ENCODE measurements at regions not wholly inside any gene's neighbourhood (a gene's known extent, or its start where the extent isn't known, plus 50 kb on each side); places are given as distances from the start of the nearest gene placed in this dataset.

DNA sequence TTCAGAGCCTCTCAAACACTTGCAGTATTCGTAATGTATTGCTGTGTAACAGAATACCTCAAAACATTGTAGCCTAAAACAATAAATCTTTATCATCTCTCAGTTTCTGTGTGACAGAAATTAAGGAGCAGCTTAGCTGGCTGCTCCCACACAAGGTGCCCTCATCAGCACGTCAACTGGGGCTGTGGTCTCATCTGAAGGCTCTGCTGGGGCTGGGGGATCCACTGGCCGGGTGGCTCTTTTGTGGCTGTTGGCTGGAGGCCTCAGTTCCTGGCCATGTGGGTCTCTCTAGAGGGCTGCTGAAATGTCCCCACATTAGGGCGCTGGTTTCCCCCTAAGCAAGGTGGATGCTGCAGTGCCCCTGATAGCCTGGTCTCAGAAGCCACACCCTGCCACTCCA, 113.4 kb upstream of the CIBAR2 start:
- Histone ChIP-seq H3K4me1 (ENCODE audit: control insufficient read depth, extremely low read depth, insufficient read depth, low read length) (no peaks in the 10 kb centered on the region), H3K4me3 (ENCODE audit: control insufficient read depth in 2 of 3, extremely low read depth in 1 of 3, insufficient read depth in 2 of 3, low read depth in 1 of 3, low read length in 3 of 3) (no peak overlapping the region), H3K9me3 (ENCODE audit: control insufficient read depth, low read depth, low read length) (no peaks in the 10 kb centered on the region), H3K4me2 (ENCODE audit: control insufficient read depth, extremely low read depth, insufficient read depth, low read depth, low read length) (no peak overlapping the region), H2AFZ (ENCODE audit: control insufficient read depth, low read length) (no peak overlapping the region), H3K9me1 (ENCODE audit: control insufficient read depth, extremely low read depth, insufficient read depth, low read length) (no peaks in the 10 kb centered on the region), H3K79me2 (ENCODE audit: control insufficient read depth, insufficient read depth, low read length) (no peaks in the 10 kb centered on the region), H4K20me1 (ENCODE audit: control insufficient read depth, extremely low read depth, insufficient read depth, low read length) (no peaks in the 10 kb centered on the region), H3K27ac (ENCODE audit: control insufficient read depth, insufficient read depth, low read length) (no peak overlapping the region), H3K9ac (ENCODE audit: control insufficient read depth, extremely low read depth, insufficient read depth, low read length) (no peak overlapping the region), H3K36me3 (ENCODE audit: control insufficient read depth in 2 of 2, extremely low read depth in 1 of 2, insufficient read depth in 2 of 2, low read length in 2 of 2) (no peaks in the 10 kb centered on the region), H3K27me3 (ENCODE audit: control insufficient read depth, extremely low read depth, insufficient read depth, low read length) (no peaks in the 10 kb centered on the region)
- FAIRE-seq (no peak), DNase-seq (ENCODE audit: low read depth, low spot score) (no peak)
- TF ChIP-seq, protein P1, sequence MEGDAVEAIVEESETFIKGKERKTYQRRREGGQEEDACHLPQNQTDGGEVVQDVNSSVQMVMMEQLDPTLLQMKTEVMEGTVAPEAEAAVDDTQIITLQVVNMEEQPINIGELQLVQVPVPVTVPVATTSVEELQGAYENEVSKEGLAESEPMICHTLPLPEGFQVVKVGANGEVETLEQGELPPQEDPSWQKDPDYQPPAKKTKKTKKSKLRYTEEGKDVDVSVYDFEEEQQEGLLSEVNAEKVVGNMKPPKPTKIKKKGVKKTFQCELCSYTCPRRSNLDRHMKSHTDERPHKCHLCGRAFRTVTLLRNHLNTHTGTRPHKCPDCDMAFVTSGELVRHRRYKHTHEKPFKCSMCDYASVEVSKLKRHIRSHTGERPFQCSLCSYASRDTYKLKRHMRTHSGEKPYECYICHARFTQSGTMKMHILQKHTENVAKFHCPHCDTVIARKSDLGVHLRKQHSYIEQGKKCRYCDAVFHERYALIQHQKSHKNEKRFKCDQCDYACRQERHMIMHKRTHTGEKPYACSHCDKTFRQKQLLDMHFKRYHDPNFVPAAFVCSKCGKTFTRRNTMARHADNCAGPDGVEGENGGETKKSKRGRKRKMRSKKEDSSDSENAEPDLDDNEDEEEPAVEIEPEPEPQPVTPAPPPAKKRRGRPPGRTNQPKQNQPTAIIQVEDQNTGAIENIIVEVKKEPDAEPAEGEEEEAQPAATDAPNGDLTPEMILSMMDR (optimal IDR thresholded peaks at IDR 0.05 in 1 of 3, IDR thresholded peaks at IDR 0.05 in 1 of 3, conservative IDR thresholded peaks at IDR 0.05 in 1 of 3; ENCODE audit: extremely low read depth in 1 of 3, insufficient read depth in 2 of 3, low read length in 3 of 3) = no peak
- no peak for TF ChIP-seq EZH2 (IDR thresholded peaks at IDR 0.05; ENCODE audit: low read length)
- dilution Hi-C loops (cut with MboI; ENCODE audit: extremely low pct_ligation_motif_present, low sequenced_read_pairs) = no loop called here

DNA sequence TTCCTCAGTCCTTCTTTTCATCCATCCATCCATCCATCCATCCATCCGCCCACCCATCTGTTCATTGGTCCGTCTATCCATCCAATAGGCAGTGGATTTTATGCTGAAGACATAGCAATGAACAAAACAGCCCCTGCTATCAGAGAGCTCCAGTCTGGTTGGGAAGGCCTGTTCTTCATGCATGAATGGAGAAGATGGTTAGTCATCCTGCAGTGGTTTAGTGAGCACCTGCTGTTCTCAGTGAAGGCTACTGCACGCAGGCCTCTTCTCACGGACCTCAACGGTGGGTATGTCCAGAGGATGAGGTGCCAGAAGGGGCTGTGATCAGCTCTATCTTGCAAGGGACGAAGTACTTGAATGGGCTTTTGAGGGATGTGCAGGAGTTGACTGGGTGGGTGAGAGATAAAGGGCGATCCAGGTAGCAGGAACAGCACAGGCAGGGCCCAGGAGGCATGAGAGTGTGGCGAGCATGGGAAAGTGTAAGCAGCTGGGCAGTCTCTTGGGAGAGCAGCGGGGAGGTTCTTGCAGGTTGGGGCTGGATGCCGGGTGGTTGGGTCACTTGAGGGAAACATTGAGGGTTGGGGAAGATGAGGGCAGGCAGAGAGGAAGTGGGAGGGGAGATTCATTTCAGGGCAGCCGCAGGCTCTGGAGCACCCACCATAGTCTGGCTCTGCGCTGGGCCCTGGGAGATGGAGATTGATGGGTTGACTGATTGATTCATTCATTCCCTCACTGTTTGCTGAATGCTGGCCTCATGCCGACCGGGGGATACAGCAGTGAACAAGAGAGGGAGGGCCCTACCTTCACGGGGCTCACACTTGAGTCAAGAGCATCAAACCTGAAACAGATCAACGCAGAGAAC, 115.0 kb upstream of the CIBAR2 start:
- Histone ChIP-seq H3K4me2 (ENCODE audit: control insufficient read depth, extremely low read depth, insufficient read depth, low read depth, low read length) (no peak overlapping the region), H3K27me3 (ENCODE audit: control insufficient read depth, extremely low read depth, insufficient read depth, low read length) (peaks cover 2% of the 10 kb centered on the region), H3K27ac (ENCODE audit: control insufficient read depth, insufficient read depth, low read length) (no peak overlapping the region), H3K4me3 (ENCODE audit: control insufficient read depth in 2 of 3, extremely low read depth in 1 of 3, insufficient read depth in 2 of 3, low read depth in 1 of 3, low read length in 3 of 3) (no peak overlapping the region), H3K79me2 (ENCODE audit: control insufficient read depth, insufficient read depth, low read length) (no peaks in the 10 kb centered on the region), H3K9me1 (ENCODE audit: control insufficient read depth, extremely low read depth, insufficient read depth, low read length) (no peaks in the 10 kb centered on the region), H2AFZ (ENCODE audit: control insufficient read depth, low read length) (no peak overlapping the region), H3K4me1 (ENCODE audit: control insufficient read depth, extremely low read depth, insufficient read depth, low read length) (no peaks in the 10 kb centered on the region), H3K9ac (ENCODE audit: control insufficient read depth, extremely low read depth, insufficient read depth, low read length) (no peak overlapping the region), H3K36me3 (ENCODE audit: control insufficient read depth in 2 of 2, extremely low read depth in 1 of 2, insufficient read depth in 2 of 2, low read length in 2 of 2) (no peaks in the 10 kb centered on the region), H3K9me3 (ENCODE audit: control insufficient read depth, low read depth, low read length) (no peaks in the 10 kb centered on the region), H4K20me1 (ENCODE audit: control insufficient read depth, extremely low read depth, insufficient read depth, low read length) (no peaks in the 10 kb centered on the region)
- TF ChIP-seq, protein P1 (optimal IDR thresholded peaks at IDR 0.05 in 1 of 3, IDR thresholded peaks at IDR 0.05 in 1 of 3, conservative IDR thresholded peaks at IDR 0.05 in 1 of 3; ENCODE audit: extremely low read depth in 1 of 3, insufficient read depth in 2 of 3, low read length in 3 of 3) = no peak
- no peak for TF ChIP-seq EZH2 (IDR thresholded peaks at IDR 0.05; ENCODE audit: low read length)
- dilution Hi-C loops (cut with MboI; ENCODE audit: extremely low pct_ligation_motif_present, low sequenced_read_pairs) = no loop called here
- DNase-seq (ENCODE audit: low read depth, low spot score) (no peak), FAIRE-seq (no peak)
